NCI-H774 (cell line): ENCODE measurements at regions not wholly inside any gene's neighbourhood (a gene's known extent, or its start where the extent isn't known, plus 50 kb on each side); places are given as distances from the start of the nearest gene placed in this dataset.
A peak's percentile ranks its signal among the peaks of the same experiment; 100 is the strongest.

Source experiments
- DNase-seq: peaks from one replicate; lab custom pipeline; 2025; lab: John Stamatoyannopoulos, UW

DNA sequence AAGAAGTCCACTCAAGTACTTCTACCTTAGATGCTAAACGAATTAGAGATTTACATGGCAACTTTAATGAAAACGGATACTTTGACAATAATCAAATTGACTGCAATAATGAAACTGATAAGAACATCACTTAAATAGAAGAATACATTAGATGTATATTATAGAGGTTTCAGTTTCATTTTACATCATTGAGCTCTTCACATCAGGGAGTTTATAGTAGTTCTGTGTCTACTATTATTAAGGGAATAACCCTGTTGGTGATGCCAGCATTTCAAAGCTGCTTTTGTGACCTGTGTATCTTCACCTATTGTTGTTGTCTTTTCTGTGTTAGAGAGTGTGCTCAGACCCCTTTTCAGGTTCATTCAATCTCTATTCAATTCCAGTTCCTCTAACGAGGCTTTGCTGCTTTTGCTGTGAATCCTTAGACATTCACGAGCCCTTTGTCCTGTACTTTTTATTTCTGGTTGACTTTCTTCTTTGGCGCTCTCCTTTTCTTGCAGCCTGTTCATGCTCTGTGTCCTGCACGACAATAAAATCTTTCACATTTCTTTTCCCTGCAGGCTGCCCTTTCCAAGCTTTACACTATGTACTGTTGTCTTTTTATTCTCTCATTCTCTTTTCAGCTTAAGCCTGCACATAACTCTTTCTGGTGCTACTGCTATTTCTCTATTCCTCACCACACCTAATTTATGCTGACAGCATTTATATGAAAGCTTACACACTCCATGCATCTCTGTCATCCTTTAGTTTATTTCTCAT, 232.1 kb downstream of the CPE start:
- no peak for DNase-seq

DNA sequence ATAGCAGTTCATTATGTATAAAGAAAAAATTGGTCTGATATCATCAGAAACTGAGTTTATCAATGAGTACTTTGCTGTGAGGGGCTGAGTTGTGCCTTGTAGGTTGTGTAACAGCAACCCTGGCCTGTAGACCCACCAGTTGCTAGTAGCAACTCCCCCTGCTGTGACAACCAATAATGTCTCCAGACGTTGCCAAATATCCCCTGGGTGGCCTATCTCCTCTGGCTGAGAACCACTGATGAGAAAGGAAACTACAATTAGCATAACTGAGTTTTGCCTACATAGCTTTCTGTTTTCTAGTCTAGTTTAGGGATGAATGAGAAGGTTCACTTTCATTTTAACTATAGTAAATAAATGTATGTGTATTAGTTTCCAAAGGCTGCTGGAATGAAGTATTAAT, 234.1 kb downstream of the CPE start:
- no peak for DNase-seq

- DNase-seq, result no peak
Measured at GRCh38 chr4:165613581-165613980, 234.8 kb downstream of the CPE start.

- DNase-seq, result no peak
Measured at GRCh38 chr4:165620913-165621312, 242.1 kb downstream of the CPE start.

DNA sequence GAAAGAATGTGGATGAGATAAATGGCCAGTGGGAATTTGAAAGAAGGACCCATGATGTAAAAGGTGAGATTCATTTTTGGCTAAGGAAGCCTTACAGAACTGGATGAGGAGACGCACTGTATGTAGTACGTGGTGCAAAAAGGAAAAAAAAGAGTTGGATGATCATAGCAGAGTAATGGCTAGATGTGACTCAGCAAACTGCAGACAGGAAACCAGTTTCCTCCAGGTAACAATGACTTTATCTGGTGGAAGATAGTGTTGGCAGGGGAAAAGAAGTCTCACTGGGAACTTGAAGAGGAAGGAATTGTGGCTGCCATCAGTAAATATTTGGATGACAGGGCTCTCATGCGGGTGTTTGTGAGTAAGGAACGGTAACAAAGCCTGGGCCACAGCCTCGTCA, 243.2 kb downstream of the CPE start:
- no peak for DNase-seq

GRCh38 chr4:165625281-165625680, 246.5 kb downstream of the CPE start:
- DNase-seq, result no peak

GRCh38 chr4:165626316-165626715, 246.7 kb upstream of the TLL1 start:
- DNase-seq, result no peak

DNA sequence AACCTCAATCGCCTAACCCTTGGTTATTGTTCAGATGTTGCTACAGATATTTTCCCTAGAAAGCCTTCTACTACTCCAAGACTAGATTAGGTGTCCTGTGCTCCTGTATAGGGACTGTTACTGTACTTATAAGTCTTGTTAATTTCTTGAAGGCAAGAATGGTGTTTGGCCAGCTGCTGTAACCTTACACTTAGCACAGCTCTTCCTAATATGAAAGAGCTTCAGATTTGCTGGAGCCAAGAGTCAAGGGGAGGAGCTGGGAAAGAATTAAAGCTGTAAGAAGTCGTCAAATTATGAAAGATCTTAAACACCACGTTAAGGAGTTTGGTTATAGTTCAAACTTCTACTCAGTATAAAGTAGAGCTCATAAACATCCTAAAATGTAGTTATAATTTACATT, 245.9 kb upstream of the TLL1 start:
- no peak for DNase-seq

DNA sequence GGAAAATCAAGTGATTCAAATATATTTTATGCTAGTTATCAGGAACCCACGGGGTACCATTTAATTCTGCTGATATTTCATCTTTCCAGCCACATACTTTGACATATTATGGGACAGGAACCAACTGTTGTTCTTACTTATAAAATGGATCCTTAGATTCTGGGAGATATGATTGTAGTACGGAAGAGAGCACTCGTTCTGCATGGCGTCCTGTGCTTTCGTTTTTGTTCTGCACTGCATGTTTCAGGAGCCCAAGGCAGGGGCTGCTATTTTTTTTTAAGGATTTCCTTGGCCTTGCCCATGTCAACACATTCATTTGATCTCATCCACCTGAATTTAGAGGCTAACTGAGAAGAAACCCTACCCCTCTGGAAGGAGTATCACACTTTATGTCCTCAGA, 245.5 kb upstream of the TLL1 start:
- DNase-seq, result no peak

DNA sequence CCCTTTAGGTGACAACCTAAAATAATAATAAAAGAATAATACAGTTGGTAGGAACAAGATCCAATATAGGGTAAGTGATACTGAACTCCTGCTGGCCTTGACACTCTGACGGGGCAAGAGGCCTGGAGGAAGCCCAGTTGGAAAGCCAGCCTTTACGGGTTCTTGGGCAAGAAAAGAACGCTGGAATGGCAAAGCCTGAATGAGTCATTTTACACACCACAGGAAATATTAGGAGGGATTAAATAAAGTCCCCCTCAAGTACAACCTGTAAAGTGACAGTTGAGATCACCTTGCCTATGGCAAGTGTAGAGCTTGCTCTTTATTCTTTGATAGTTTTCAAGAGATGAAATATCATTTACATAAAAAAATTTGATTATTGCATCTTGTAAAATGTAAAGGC, 244.5 kb upstream of the TLL1 start:
- no peak for DNase-seq

DNA sequence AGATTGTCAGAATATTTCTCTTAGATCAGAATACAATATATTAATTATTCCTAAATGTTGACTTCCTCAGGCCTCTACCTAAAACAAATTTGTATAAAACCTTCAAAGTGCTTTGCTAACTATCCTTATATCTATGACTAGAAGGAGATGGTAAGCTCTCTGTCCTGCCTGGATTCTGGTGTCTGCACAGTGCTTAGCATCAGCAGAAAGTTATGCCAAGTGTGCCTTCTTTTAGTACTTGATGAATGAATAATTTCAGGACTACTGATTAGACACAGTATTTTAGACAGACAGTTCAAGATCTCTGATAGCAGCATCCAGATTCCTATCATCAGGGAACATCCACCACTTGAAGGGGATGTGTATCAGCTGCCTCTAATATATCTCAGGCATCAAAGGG, 242.4 kb upstream of the TLL1 start:
- DNase-seq, result no peak

- DNase-seq, result no peak
Measured at GRCh38 chr4:165631208-165631894, 241.7 kb upstream of the TLL1 start.

GRCh38 chr4:165631912-165632311, 241.1 kb upstream of the TLL1 start:
- peak; percentile 67 for DNase-seq

- DNase-seq, result no peak
Measured at GRCh38 chr4:165634766-165635165, 238.3 kb upstream of the TLL1 start.

DNA sequence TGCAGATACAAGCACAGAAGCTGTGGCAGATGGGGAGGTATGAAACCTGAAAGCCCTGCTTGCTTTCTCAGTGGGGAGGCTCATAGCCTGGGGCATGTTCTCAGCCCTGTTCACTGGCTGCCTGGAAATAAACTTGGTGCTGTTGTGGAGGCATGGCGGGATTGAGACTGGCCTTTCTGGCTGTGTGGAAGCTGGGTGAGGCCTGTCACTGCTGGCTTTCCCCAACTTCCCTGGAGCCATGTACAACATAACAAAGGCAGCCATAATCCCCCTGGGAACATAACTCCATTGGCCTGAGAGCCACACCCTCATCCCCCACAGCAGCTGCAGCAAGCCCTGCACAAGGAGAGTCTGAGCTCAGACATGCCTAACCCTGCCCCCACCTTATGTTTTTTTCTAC, 237.7 kb upstream of the TLL1 start:
- no peak for DNase-seq

DNA sequence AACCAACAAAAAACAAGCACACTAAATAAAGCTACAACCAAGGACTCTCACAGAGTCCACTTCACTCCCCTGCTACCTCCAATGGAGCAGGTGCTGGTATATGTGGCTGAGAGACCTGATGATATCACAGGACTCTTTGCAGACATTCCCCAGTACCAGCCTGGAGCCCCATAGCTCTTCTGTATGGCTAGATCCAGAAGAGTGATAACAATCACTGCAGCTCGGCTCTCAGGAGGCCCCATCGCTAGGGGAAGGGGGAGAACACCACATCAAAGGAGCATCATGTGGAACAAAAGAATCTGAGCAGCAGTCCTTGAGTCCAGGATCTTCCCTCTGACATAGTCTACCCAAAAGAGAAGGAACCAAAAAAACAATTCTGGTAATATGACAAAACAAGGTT, 237.1 kb upstream of the TLL1 start:
- no peak for DNase-seq

GRCh38 chr4:165651901-165652300, 221.1 kb upstream of the TLL1 start:
- DNase-seq, result no peak

DNA sequence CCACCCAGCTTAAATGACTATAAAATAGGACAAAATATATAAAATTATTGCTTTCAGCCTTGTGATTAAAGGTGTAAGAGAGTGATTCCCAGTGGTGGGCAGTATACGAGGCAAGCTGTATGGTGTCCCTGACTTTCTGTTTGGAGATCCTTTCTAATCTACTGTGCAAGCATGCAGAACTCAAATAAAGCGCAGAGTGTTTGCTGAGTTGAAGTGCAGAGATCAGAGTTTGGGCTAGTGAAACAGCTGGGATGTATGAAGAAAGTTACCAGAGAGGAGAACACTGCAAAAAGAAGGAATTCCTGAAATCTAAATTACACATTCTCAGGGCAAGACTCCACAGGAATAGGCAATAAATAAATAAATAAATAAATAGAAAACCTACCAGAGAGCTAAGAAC, 218.5 kb upstream of the TLL1 start:
- DNase-seq, result no peak

- DNase-seq, result no peak
Measured at GRCh38 chr4:165656399-165656798, 216.6 kb upstream of the TLL1 start.

- no peak for DNase-seq
Measured at GRCh38 chr4:165656829-165657490, 216.1 kb upstream of the TLL1 start.

DNA sequence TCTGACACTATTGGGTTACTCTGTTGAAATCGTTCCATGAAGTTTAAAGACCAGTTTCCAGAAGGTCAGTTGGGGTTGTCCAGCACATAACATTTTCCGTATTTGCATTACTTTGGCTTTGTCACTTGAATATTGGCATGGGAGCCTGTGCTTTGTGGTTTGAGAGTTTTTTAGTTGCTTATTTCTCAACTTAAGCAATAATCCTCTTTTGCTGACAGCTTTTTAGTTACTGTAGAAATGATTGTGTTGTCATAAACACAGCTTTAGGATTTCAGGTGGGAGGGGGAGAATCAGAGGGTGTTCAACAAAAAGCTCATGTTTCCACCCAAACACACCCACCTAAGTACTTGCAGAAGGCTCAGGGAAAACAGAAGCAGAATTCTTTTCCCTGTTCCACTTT, 210.7 kb upstream of the TLL1 start:
- DNase-seq, result no peak

DNA sequence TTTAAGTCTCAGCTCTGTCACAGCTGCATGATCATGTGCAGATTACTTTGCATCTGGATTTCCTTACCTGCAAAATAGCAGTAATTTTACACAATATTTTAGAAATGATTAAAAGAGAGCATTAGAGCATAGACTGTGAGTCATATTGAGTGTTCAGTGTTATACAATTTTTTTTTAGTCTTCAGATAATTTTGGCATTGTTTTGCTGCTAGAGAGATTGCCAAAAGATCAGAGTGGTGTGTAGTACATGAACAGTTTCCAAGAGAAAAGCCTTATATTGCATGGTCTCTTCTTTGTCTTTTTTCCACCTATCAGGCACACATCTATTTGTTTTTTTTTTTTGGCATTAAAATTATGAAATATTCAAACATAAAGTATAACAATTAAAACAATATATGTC, 209.6 kb upstream of the TLL1 start:
- no peak for DNase-seq

GRCh38 chr4:165666836-165667235, 206.2 kb upstream of the TLL1 start:
- DNase-seq, result no peak
